ENCODE measurements at regions not wholly inside any gene's neighbourhood (a gene's known extent, or its start where the extent isn't known, plus 50 kb on each side); places are given as distances from the start of the nearest gene placed in this dataset.

- no peak overlapping the region for H4K8ac ChIP-seq (ENCODE audit: low read length)
- no peaks in the 10 kb centered on the region for H3K36me3 ChIP-seq (ENCODE audit: control insufficient read depth in 1 of 2, insufficient read depth in 2 of 2, low read depth in 1 of 2, low read length in 2 of 2)
- H3K9me3 ChIP-seq (ENCODE audit: control insufficient read depth, low read length): no peaks in the 10 kb centered on the region
- H3K4me1 ChIP-seq (ENCODE audit: control insufficient read depth, insufficient read depth, low read depth, low read length): no peaks in the 10 kb centered on the region
- H2AK5ac ChIP-seq (ENCODE audit: low read length, severe bottlenecking): no peak overlapping the region
- no peak overlapping the region for H3K14ac ChIP-seq (ENCODE audit: low read length in 2 of 2)
- H4K91ac ChIP-seq (ENCODE audit: low read length): no peak overlapping the region
- no peak overlapping the region for H3K23ac ChIP-seq (ENCODE audit: low read length in 2 of 2)
- H3K18ac ChIP-seq (ENCODE audit: low read depth in 1 of 2, low read length in 2 of 2): no peak overlapping the region
- no peak overlapping the region for H3K4me2 ChIP-seq (ENCODE audit: low read length, poor library complexity, severe bottlenecking)
- peaks cover 0 to 24% of the 10 kb centered on the region in 2 experiments for H3K27me3 ChIP-seq (ENCODE audit: control insufficient read depth in 1 of 2, insufficient read depth in 1 of 2, low read length in 2 of 2)
- H3K27ac ChIP-seq (ENCODE audit: low read length, poor library complexity, severe bottlenecking): no peak overlapping the region
- 83% methylated on average over 10 of the region's 11 CpGs for WGBS
- H3K79me1 ChIP-seq (replicated peaks; ENCODE audit: low read length, poor library complexity, severe bottlenecking): no peaks in the 10 kb centered on the region
- no peak overlapping the region for H2BK120ac ChIP-seq (ENCODE audit: low read depth, low read length)
- no peak overlapping the region for H2BK15ac ChIP-seq (ENCODE audit: low read depth, poor library complexity, severe bottlenecking)
- H2BK5ac ChIP-seq (ENCODE audit: low read depth, low read length, poor library complexity, severe bottlenecking): no peak overlapping the region
- no peak overlapping the region for H3K4ac ChIP-seq (ENCODE audit: low read depth in 1 of 2, low read length in 2 of 2)
- H2AFZ ChIP-seq (ENCODE audit: low read depth, low read length): no peak overlapping the region
- H2BK12ac ChIP-seq (ENCODE audit: low read length in 2 of 2): no peak overlapping the region
- no peak for DNase-seq
- no peak overlapping the region for H3K9ac ChIP-seq (ENCODE audit: low read length)
- no peak overlapping the region for H3K4me3 ChIP-seq (ENCODE audit: insufficient read depth in 1 of 2, low read depth in 1 of 2, low read length in 2 of 2)
These were observed 93.4 kb upstream of the BACE2 start for GRCh38 chr21:41074396-41075184.

DNA sequence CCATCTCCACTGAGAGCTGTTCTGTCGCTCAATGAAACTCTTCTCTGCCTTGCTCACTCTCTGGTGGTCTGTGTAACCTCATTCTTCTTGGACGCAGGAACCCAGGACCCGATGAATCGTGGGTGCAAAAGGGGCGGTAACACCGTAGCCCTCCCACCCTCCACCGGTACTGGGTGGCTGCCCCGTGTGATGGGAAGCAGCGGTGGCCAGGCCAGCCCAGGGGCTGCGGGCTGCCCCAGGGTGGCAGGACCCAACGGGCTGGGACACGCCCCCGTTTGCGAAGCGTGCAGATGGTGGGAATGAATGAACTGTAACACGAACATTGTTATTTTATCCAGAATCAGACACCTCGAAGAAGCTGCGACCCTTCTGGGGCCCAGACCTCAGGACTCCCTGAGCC is 92.3 kb upstream of the BACE2 start:
- no peak overlapping the region for H3K4me3 ChIP-seq (ENCODE audit: insufficient read depth in 1 of 2, low read depth in 1 of 2, low read length in 2 of 2)
- no peaks in the 10 kb centered on the region for H3K4me1 ChIP-seq (ENCODE audit: control insufficient read depth, insufficient read depth, low read depth, low read length)
- H3K4me2 ChIP-seq (ENCODE audit: low read length, poor library complexity, severe bottlenecking): no peak overlapping the region
- H3K36me3 ChIP-seq (ENCODE audit: control insufficient read depth in 1 of 2, insufficient read depth in 2 of 2, low read depth in 1 of 2, low read length in 2 of 2): no peaks in the 10 kb centered on the region
- H3K9me3 ChIP-seq (ENCODE audit: control insufficient read depth, low read length): no peaks in the 10 kb centered on the region
- no peak overlapping the region for H2BK12ac ChIP-seq (ENCODE audit: low read length in 2 of 2)
- H3K27me3 ChIP-seq (ENCODE audit: control insufficient read depth in 1 of 2, insufficient read depth in 1 of 2, low read length in 2 of 2): peaks cover 0 to 15% of the 10 kb centered on the region in 2 experiments
- H3K27ac ChIP-seq (ENCODE audit: low read length, poor library complexity, severe bottlenecking): no peak overlapping the region
- H2BK120ac ChIP-seq (ENCODE audit: low read depth, low read length): no peak overlapping the region
- H4K91ac ChIP-seq (ENCODE audit: low read length): no peak overlapping the region
- H2AFZ ChIP-seq (ENCODE audit: low read depth, low read length): no peak overlapping the region
- no peak overlapping the region for H2BK5ac ChIP-seq (ENCODE audit: low read depth, low read length, poor library complexity, severe bottlenecking)
- no peak overlapping the region for H4K8ac ChIP-seq (ENCODE audit: low read length)
- DNase-seq: no peak
- no peak overlapping the region for H2BK15ac ChIP-seq (ENCODE audit: low read depth, poor library complexity, severe bottlenecking)
- no peak overlapping the region for H3K4ac ChIP-seq (ENCODE audit: low read depth in 1 of 2, low read length in 2 of 2)
- no peak overlapping the region for H2AK5ac ChIP-seq (ENCODE audit: low read length, severe bottlenecking)
- WGBS: 89% methylated on average over 18 of the region's 18 CpGs
- no peak overlapping the region for H3K14ac ChIP-seq (ENCODE audit: low read length in 2 of 2)
- no peak overlapping the region for H3K23ac ChIP-seq (ENCODE audit: low read length in 2 of 2)
- no peaks in the 10 kb centered on the region for H3K79me1 ChIP-seq (replicated peaks; ENCODE audit: low read length, poor library complexity, severe bottlenecking)
- no peak overlapping the region for H3K18ac ChIP-seq (ENCODE audit: low read depth in 1 of 2, low read length in 2 of 2)
- no peak overlapping the region for H3K9ac ChIP-seq (ENCODE audit: low read length)

DNA sequence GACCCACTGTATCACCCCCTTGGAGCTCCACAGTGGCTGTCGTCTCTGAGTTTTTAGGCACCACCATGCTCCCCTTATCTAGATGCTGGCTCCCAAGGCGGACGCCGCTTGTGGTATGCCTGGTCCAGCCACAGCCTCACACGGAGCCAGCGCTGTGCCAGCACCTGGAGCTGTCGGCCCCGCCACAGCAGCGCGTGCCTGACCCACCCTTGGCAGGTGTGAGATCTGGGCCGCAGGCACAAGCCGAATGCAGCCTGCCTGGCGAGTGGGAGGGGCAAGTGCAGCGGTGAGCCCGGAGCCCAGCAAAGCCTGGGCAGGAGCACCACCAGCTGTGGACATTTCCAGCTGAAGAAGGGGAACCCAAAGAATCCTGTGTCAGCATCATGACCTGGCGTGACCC is 91.9 kb upstream of the BACE2 start:
- Histone ChIP-seq H2AFZ (ENCODE audit: low read depth, low read length) (no peak overlapping the region), H3K4me2 (ENCODE audit: low read length, poor library complexity, severe bottlenecking) (no peak overlapping the region), H3K4ac (ENCODE audit: low read depth in 1 of 2, low read length in 2 of 2) (no peak overlapping the region), H2BK12ac (ENCODE audit: low read length in 2 of 2) (no peak overlapping the region), H3K18ac (ENCODE audit: low read depth in 1 of 2, low read length in 2 of 2) (no peak overlapping the region), H3K23ac (ENCODE audit: low read length in 2 of 2) (no peak overlapping the region), H2BK15ac (ENCODE audit: low read depth, poor library complexity, severe bottlenecking) (no peak overlapping the region), H3K14ac (ENCODE audit: low read length in 2 of 2) (no peak overlapping the region), H3K4me1 (ENCODE audit: control insufficient read depth, insufficient read depth, low read depth, low read length) (no peaks in the 10 kb centered on the region), H3K9me3 (ENCODE audit: control insufficient read depth, low read length) (no peaks in the 10 kb centered on the region), H3K79me1 (replicated peaks; ENCODE audit: low read length, poor library complexity, severe bottlenecking) (no peaks in the 10 kb centered on the region), H3K4me3 (ENCODE audit: insufficient read depth in 1 of 2, low read depth in 1 of 2, low read length in 2 of 2) (peak overlapping the region in 1 of 2 experiments; percentile 24), H4K8ac (ENCODE audit: low read length) (no peak overlapping the region), H3K27ac (ENCODE audit: low read length, poor library complexity, severe bottlenecking) (no peak overlapping the region), H4K91ac (ENCODE audit: low read length) (no peak overlapping the region), H2BK120ac (ENCODE audit: low read depth, low read length) (no peak overlapping the region), H3K9ac (ENCODE audit: low read length) (no peak overlapping the region), H2BK5ac (ENCODE audit: low read depth, low read length, poor library complexity, severe bottlenecking) (no peak overlapping the region), H3K27me3 (ENCODE audit: control insufficient read depth in 1 of 2, insufficient read depth in 1 of 2, low read length in 2 of 2) (peaks cover 0 to 12% of the 10 kb centered on the region in 2 experiments), H3K36me3 (ENCODE audit: control insufficient read depth in 1 of 2, insufficient read depth in 2 of 2, low read depth in 1 of 2, low read length in 2 of 2) (no peaks in the 10 kb centered on the region), H2AK5ac (ENCODE audit: low read length, severe bottlenecking) (no peak overlapping the region)
- no peak for DNase-seq
- 92% methylated on average over 16 of the region's 16 CpGs for WGBS

- Histone ChIP-seq H3K4ac (ENCODE audit: low read depth in 1 of 2, low read length in 2 of 2) (no peak overlapping the region), H3K9me3 (ENCODE audit: control insufficient read depth, low read length) (no peaks in the 10 kb centered on the region), H3K9ac (ENCODE audit: low read length) (no peak overlapping the region), H3K27me3 (ENCODE audit: control insufficient read depth in 1 of 2, insufficient read depth in 1 of 2, low read length in 2 of 2) (peaks cover 0 to 3% of the 10 kb centered on the region in 2 experiments), H2AK5ac (ENCODE audit: low read length, severe bottlenecking) (no peak overlapping the region), H3K27ac (ENCODE audit: low read length, poor library complexity, severe bottlenecking) (no peak overlapping the region), H2BK5ac (ENCODE audit: low read depth, low read length, poor library complexity, severe bottlenecking) (no peak overlapping the region), H3K79me1 (replicated peaks; ENCODE audit: low read length, poor library complexity, severe bottlenecking) (no peaks in the 10 kb centered on the region), H3K4me3 (ENCODE audit: insufficient read depth in 1 of 2, low read depth in 1 of 2, low read length in 2 of 2) (no peak overlapping the region), H2BK12ac (ENCODE audit: low read length in 2 of 2) (no peak overlapping the region), H3K14ac (ENCODE audit: low read length in 2 of 2) (no peak overlapping the region), H2AFZ (ENCODE audit: low read depth, low read length) (no peak overlapping the region), H3K36me3 (ENCODE audit: control insufficient read depth in 1 of 2, insufficient read depth in 2 of 2, low read depth in 1 of 2, low read length in 2 of 2) (no peaks in the 10 kb centered on the region), H3K23ac (ENCODE audit: low read length in 2 of 2) (no peak overlapping the region), H2BK15ac (ENCODE audit: low read depth, poor library complexity, severe bottlenecking) (no peak overlapping the region), H3K18ac (ENCODE audit: low read depth in 1 of 2, low read length in 2 of 2) (no peak overlapping the region), H4K8ac (ENCODE audit: low read length) (no peak overlapping the region), H3K4me1 (ENCODE audit: control insufficient read depth, insufficient read depth, low read depth, low read length) (no peaks in the 10 kb centered on the region), H3K4me2 (ENCODE audit: low read length, poor library complexity, severe bottlenecking) (no peak overlapping the region), H4K91ac (ENCODE audit: low read length) (no peak overlapping the region), H2BK120ac (ENCODE audit: low read depth, low read length) (no peak overlapping the region)
- no CpG with 5 or more reads among the region's 1 CpG for WGBS
- no peak for DNase-seq
These were observed 88.8 kb upstream of the BACE2 start for GRCh38 chr21:41079159-41079558.

Data from mesenchymal stem cell (in vitro differentiated cells and primary cell).